CD4-positive, alpha-beta T cell treated with Interferon alpha-2 for 1 hour (primary cell): ENCODE measurements at regions not wholly inside any gene's neighbourhood (a gene's known extent, or its start where the extent isn't known, plus 50 kb on each side); places are given as distances from the start of the nearest gene placed in this dataset.
"Not testable (repeated sequence)": the region's sequence is repeated elsewhere in the genome, so short reads cannot be mapped to it uniquely, and the experiment has no call there.

Source experiments
- DNase-seq, 2 donors: peaks; one replicate each; pipeline ENCODE4 v3.0.0-alpha.2; 2020 to 2022

GRCh38 chr16:72590151-72590937, 418.4 kb upstream of the PMFBP1 start:
- DNase-seq: no peak

DNA sequence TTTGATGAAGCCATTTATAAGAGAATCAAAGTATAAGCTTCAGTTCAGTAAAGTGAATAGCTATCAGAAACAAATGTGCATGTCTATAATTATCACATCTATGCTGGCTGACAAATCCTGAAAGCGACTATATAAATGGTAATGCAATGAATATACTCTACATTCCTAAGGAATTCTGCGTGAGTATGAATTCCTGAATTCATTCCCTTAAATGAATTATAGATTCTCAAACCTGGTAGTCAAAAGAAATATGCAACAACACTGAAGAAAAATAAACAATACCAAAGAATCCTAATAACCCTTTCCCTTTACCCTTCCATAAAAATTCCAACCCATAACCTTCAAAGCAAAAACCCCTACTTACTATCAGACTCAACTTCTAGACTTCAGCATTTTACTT, 416.6 kb upstream of the PMFBP1 start:
- no peak for DNase-seq

GRCh38 chr16:72578061-72578460, 406.1 kb upstream of the PMFBP1 start:
- not testable (repeated sequence) for DNase-seq

GRCh38 chr16:72576189-72576588, 404.2 kb upstream of the PMFBP1 start:
- no peak for DNase-seq

DNA sequence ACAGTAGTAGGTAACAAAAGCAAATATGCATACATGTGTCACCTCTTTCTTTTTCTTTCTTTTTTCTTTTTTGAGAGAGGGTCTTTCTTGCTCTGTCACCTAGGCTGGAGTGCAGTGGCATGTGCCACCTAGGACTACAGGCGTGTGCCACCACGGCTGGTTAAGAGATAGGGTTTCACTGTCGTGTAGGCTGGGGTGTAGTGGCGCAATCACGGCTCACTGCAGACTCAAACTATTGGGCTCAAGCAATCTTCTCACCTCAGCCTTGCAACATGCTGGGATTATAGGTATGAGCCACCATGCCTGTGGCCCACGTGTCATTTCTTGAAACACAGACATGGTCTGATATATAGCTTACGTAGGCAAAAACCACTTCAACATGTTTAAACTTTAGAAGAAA, 397.7 kb upstream of the PMFBP1 start:
- no peak for DNase-seq

DNA sequence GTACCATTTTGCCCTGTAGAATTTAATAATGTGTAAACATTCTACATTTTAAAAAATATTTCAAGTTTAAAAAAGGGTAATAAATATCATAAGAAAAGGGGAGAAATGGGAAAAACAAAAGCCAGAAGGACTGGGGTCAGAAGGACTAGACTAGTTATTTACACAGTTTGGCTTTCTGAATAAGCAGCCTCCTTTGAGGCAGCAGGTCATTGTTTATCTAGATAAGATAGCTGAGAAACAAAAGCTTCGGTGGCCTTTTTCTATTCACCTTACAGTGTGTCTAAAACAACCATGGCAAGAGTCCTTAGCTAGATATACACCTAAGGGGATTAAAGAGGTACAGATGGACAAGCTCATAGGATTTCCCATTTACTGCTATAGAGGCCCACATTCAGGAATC, 396.5 kb upstream of the PMFBP1 start:
- DNase-seq: no peak

DNA sequence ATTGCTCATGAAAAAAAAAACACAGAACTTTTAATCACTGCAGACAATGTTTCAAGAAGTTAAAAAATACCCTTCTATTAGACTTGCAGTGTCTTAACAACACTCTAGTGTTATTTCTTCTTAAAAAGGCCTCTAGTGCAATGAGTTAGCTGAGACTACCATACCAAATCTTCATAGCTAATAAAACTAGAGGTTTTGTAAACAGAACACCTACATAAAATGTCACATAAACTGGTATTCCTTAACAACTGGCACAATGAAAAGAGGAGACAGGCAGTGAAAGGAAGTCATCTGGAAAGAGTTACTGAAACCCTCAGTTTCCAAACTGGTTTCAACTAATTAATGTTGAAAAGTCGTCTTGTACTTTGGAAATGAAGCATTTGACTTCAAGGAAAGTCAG, 394.2 kb upstream of the PMFBP1 start:
- no peak for DNase-seq

DNA sequence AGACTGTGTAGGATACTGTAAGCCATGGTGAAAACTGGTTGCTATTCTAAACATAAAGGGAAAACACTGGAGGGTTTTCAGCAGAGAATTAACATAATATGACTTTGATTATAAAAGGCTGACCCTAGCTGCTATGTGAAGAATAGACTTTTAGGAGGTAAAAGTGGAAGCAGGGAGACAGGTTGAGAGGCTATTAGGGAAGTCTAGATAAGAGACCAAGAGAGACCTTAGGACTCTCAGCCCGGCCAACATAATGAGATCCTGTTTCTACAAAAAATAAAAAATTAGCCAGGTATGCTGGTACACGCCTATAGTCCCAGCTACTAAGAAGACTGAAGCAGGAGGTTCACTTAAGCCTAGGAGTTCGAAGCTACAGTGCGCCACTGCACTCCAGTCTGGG, 393.2 kb upstream of the PMFBP1 start:
- DNase-seq: no peak

GRCh38 chr16:72560617-72561016, 388.7 kb upstream of the PMFBP1 start:
- DNase-seq: no peak

GRCh38 chr16:72558501-72558900, 386.5 kb upstream of the PMFBP1 start:
- DNase-seq: no peak

- no peak for DNase-seq
These were observed 383.0 kb upstream of the PMFBP1 start for GRCh38 chr16:72554935-72555334.

DNA sequence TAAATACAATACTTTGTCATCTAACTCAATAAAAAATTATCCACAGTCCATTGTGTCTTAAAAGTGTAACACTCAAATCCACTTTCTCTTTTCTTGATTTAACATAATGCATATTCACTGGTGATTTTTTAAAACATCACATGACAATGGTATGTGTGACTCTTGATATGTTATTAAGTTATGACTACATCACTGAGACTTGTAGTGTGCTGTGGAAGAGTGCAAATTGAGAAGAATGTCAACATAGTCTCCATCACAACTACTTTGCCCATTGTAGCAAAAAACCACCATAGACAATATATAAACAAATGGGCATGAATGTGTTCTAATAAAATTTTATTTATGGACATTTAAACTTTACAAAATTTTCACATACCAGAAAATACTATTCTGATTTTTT, 380.7 kb upstream of the PMFBP1 start:
- DNase-seq: no peak

DNA sequence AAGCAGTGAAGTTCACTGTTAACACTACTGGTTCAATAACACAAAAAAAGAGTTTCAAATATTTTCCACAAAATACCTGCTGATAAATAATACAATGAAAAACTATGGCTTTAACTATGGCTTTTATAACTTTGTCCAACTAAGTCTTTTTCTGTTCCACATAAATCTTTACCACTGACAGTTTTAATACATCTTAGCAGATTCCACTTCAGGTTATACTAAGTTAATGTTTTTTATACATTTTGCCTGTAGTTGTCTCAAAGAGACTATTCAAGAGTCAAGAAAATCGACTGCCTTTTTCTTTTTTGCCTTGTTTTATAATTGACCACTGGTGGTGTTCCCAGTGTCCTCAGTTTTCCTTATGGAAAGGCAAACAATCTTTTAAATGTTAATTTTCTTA, 379.7 kb upstream of the PMFBP1 start:
- DNase-seq: no peak

- no peak for DNase-seq
These were observed 377.9 kb upstream of the PMFBP1 start for GRCh38 chr16:72549878-72550277.

DNA sequence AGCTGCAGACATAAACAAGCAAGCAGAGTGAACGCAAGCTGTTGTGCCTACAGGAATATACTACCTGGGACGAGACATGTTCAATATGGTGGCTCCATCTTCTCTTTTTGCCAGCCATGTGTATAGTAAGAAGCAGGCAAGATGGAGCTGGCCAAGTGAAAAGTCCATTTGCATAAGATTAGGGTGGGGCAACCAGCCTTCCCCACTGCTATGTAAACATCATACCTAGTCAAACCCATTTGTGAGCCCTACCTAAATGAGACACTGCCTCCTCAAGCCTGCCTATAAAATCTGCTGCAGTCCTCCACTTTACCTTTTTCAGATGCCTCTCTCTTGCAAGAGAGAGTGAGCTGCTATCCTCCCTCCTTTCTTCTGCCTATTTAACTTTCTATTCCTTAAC, 370.1 kb upstream of the PMFBP1 start:
- no peak for DNase-seq

- no peak for DNase-seq
These were observed 365.7 kb upstream of the PMFBP1 start for GRCh38 chr16:72537664-72538063.

- DNase-seq: no peak
These were observed 364.9 kb upstream of the PMFBP1 start for GRCh38 chr16:72536723-72537435.

DNA sequence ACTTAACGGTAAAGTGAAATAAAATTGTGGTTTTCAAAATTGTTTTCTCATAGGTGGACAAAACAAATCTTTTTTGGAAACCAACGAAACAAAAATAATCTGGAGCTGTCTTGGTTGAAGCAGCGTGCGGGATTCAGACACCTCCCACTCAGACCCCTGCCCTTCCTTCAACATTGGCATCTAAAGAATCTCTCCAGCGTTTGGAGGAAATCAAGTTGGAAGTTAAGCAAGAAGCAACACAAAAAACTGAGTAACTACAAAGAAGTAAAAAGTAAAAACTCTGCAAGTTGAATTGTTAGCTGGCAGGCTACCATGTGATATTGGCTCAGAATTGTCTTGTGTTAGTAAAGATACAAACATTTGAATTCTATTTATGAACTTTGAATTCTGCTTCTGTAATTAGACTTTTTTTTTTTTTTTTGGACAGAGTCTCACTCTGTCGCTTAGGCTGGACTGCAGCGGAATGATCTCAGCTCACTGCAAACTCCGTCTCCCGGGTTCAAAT, 361.0 kb upstream of the PMFBP1 start:
- no peak for DNase-seq

GRCh38 chr16:72530434-72530833, 358.5 kb upstream of the PMFBP1 start:
- no peak for DNase-seq

- DNase-seq: no peak
These were observed 351.1 kb upstream of the PMFBP1 start for GRCh38 chr16:72523087-72523486.

DNA sequence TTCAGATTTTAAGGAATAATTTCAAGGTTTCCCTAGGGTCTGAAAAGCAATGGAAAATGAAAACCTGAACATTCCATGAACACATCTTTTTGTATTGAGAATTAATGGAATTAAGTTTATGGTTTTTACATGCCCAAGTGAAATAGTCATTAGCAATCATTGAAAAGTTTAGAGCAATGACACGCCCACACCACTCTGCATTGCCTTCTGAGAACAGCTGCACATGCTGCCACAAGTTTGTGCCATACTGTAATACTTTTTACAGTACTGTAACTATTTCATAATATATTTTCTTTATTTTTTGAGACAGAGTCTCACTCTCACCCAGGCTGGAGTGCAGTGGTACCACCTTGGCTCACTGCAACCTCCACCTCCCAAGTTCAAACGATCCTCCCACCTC, 345.2 kb upstream of the PMFBP1 start:
- DNase-seq: no peak

GRCh38 chr16:72511171-72511570, 339.2 kb upstream of the PMFBP1 start:
- no peak for DNase-seq

DNA sequence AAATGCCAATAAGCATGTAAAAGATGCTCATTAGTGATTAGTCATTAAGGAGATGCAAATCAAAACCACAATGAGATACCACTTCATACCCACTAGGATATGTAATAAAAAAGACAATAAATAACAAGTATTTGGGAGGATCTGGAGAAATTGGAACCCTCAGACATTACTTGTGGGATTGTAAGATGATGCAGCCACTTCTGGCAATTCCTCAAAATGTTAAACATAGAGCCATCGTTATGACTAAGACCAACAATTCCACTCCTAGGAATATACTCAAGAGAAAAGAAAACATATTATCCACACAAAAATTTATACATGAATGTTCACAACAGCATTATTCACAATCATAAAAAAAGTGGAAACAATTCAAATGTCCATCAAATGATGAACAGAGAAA, 336.2 kb upstream of the PMFBP1 start:
- DNase-seq: no peak

DNA sequence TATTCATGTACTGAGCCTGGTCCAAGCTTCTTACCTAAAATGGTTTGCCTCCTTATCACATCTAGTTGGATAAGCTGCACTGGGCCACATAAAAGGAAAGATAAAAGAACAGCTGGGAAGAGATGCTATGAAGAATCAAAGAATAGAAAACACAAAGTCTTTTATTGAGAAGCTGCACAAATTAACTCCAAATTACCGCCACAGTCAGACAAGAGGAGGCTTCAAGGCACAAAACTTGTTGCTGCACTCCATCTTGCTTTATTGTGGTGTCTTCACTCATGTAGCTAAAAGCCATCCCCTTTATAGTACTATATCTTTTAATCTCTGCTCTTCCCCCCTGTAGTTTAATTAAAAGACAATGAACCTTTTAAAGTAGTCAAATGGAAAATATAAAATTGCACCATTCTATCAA, 330.6 kb upstream of the PMFBP1 start:
- DNase-seq: no peak
